Ovary (tissue), 3 donors: ENCODE measurements at regions not wholly inside any gene's neighbourhood (a gene's known extent, or its start where the extent isn't known, plus 50 kb on each side); places are given as distances from the start of the nearest gene placed in this dataset.

ENCODE experiments used
- EP300 ChIP-seq: sonication (generic); formaldehyde crosslinking; IDR thresholded peaks from one replicate; pipeline ENCODE4 v1.6.1; 2017; ENCODE audit warnings: antibody characterized with exemption
- POLR2A ChIP-seq: fragments of 450-650 bp; IDR thresholded peaks from one replicate; pipeline ENCODE4 v1.6.1; 2017; ENCODE audit warnings: antibody characterized with exemption, mild to moderate bottlenecking, moderate library complexity
- TF ChIP-seq, protein P1 (sequence below), 3 donors: fragments of 450-650 bp in 2 of 3; fragments of 200-600 bp in 1 of 3; IDR thresholded peaks; one replicate each; pipeline versions ENCODE4 v1.5.1 to v1.8.0; 2016 to 2022; ENCODE audit warnings: antibody characterized with exemption in 3 of 3, mild to moderate bottlenecking in 1 of 3
- donor health status: DM: no; HTN: no; CAD: no.

GRCh38 chr2:239737144-239737463 lies 288.0 kb downstream of the NDUFA10 start:
- TF ChIP-seq POLR2A (no peak), EP300 (no peak)
- TF ChIP-seq, protein P1, sequence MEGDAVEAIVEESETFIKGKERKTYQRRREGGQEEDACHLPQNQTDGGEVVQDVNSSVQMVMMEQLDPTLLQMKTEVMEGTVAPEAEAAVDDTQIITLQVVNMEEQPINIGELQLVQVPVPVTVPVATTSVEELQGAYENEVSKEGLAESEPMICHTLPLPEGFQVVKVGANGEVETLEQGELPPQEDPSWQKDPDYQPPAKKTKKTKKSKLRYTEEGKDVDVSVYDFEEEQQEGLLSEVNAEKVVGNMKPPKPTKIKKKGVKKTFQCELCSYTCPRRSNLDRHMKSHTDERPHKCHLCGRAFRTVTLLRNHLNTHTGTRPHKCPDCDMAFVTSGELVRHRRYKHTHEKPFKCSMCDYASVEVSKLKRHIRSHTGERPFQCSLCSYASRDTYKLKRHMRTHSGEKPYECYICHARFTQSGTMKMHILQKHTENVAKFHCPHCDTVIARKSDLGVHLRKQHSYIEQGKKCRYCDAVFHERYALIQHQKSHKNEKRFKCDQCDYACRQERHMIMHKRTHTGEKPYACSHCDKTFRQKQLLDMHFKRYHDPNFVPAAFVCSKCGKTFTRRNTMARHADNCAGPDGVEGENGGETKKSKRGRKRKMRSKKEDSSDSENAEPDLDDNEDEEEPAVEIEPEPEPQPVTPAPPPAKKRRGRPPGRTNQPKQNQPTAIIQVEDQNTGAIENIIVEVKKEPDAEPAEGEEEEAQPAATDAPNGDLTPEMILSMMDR (IDR thresholded peaks at IDR 0.05): no peak
